Suprapubic skin (tissue), 4 donors: ENCODE measurements at regions not wholly inside any gene's neighbourhood (a gene's known extent, or its start where the extent isn't known, plus 50 kb on each side); places are given as distances from the start of the nearest gene placed in this dataset.

Source experiments
- DNase-seq, 2 donors: peaks; one replicate each; pipeline ENCODE4 v3.0.0-alpha.2; 2019; ENCODE audit warnings: low spot score in 2 of 2
- H3K27ac ChIP-seq: fragments of 200-600 bp; sonication (generic); one replicate; pipeline ENCODE4 v1.5.1; 2019
- H3K27me3 ChIP-seq: fragments of 200-600 bp; sonication (generic); one replicate; pipeline ENCODE4 v1.5.1; 2019
- H3K36me3 ChIP-seq: fragments of 200-600 bp; sonication (generic); one replicate; pipeline ENCODE4 v1.5.1; 2019
- H3K4me1 ChIP-seq: fragments of 200-600 bp; sonication (generic); one replicate; pipeline ENCODE4 v1.5.1; 2019
- H3K4me3 ChIP-seq: fragments of 200-600 bp; sonication (generic); one replicate; pipeline ENCODE4 v1.5.1; 2019; ENCODE audit warnings: mild to moderate bottlenecking
- H3K9me3 ChIP-seq: fragments of 200-600 bp; sonication (generic); one replicate; pipeline ENCODE4 v1.5.1; 2019
- EP300 ChIP-seq: sonication (generic); formaldehyde crosslinking; IDR thresholded peaks from one replicate; pipeline ENCODE4 v1.6.1; 2017; ENCODE audit warnings: antibody characterized with exemption
- POLR2A ChIP-seq, 2 donors: fragments of 450-650 bp; IDR thresholded peaks; one replicate each; pipeline ENCODE4 v1.6.1; 2017; ENCODE audit warnings: antibody characterized with exemption in 2 of 2, mild to moderate bottlenecking in 2 of 2, moderate library complexity in 2 of 2
- POLR2AphosphoS5 ChIP-seq, 3 donors: sonication (generic); formaldehyde crosslinking; IDR thresholded peaks; one replicate each; pipeline ENCODE4 v1.6.1; 2017; ENCODE audit warnings: antibody characterized with exemption in 3 of 3
- WGBS: methylation state at CpG from one replicate; pipeline ENCODE4 v1.1.5; 2018; 5-methylcytosine and 5-hydroxymethylcytosine counted together
- TF ChIP-seq, protein P1 (sequence below), 2 donors: fragments of 200-600 bp in 1 of 2; fragments of 450-650 bp in 1 of 2; sonication (generic) in 1 of 2; IDR thresholded peaks; one replicate each; pipeline ENCODE4 v1.5.1; 2016 to 2019; ENCODE audit warnings: antibody characterized with exemption in 2 of 2, mild to moderate bottlenecking in 1 of 2, moderate library complexity in 1 of 2

DNA sequence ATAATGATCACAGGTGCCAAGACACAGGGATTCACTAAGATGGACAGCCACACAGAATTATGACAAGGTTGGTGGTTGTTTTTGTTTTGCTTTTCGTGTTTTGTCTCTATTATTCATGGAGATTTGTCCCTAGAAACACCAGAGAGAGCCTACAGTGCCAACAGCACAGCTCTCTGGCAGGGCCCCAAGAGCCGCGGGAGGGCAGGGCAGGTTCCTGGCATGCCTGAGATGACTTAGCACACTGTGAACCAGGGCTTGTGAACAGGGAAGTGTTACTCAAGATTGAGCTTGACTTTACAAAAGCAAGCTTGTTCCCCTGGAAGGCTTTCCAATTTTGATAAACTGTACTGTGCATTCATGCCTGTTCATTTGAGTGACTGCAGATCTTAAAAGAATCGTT lies 437.4 kb upstream of the SALL3 start:
- 4% methylated on average over 4 of the region's 4 CpGs for WGBS
- Histone ChIP-seq H3K27ac (peak overlapping the region; percentile 59), H3K4me1 (peaks cover 14% of the 10 kb centered on the region), H3K27me3 (no peaks in the 10 kb centered on the region), H3K36me3 (no peaks in the 10 kb centered on the region), H3K9me3 (no peaks in the 10 kb centered on the region), H3K4me3 (no peak overlapping the region)
- no peak for TF ChIP-seq POLR2A (IDR thresholded peaks at IDR 0.05)
- no peak for TF ChIP-seq EP300
- TF ChIP-seq POLR2AphosphoS5 (IDR thresholded peaks at IDR 0.05): peak in 1 of 3 donors; percentile 12
- TF ChIP-seq, protein P1, sequence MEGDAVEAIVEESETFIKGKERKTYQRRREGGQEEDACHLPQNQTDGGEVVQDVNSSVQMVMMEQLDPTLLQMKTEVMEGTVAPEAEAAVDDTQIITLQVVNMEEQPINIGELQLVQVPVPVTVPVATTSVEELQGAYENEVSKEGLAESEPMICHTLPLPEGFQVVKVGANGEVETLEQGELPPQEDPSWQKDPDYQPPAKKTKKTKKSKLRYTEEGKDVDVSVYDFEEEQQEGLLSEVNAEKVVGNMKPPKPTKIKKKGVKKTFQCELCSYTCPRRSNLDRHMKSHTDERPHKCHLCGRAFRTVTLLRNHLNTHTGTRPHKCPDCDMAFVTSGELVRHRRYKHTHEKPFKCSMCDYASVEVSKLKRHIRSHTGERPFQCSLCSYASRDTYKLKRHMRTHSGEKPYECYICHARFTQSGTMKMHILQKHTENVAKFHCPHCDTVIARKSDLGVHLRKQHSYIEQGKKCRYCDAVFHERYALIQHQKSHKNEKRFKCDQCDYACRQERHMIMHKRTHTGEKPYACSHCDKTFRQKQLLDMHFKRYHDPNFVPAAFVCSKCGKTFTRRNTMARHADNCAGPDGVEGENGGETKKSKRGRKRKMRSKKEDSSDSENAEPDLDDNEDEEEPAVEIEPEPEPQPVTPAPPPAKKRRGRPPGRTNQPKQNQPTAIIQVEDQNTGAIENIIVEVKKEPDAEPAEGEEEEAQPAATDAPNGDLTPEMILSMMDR (IDR thresholded peaks at IDR 0.05): no peak
- DNase-seq: peak in 1 of 2 donors; percentile 79

DNA sequence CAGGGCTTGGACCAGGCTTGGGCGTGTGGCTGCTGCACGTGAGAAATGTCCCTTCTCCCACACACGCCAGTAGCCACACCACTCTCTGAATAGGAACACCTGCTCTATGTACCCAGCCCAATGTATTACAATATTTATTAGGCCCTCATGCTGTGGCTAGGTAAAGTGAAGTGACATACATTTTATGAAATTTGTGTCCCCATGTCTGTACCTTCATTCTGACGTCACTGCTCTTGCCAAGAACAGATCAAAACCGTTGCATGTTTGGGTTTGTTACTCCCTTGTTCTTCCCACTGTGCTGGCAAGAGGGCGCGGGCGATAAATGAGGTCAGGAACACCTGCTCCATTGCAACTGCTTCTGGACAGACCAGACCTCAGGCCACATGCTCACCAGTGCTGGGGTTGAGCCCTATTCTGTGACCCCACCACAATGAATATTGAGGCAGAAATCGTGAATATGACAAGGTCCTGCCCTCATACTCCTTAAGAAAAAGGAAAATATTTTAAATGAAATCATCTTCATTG lies 436.4 kb upstream of the SALL3 start:
- no peaks in the 10 kb centered on the region for H3K9me3 ChIP-seq
- no peaks in the 10 kb centered on the region for H3K36me3 ChIP-seq
- no peak overlapping the region for H3K4me3 ChIP-seq
- no peaks in the 10 kb centered on the region for H3K27me3 ChIP-seq
- peaks cover 14% of the 10 kb centered on the region for H3K4me1 ChIP-seq
- no peak for DNase-seq
- H3K27ac ChIP-seq: no peak overlapping the region
- TF ChIP-seq POLR2A (IDR thresholded peaks at IDR 0.05) (no peak), POLR2AphosphoS5 (IDR thresholded peaks at IDR 0.05) (no peak), EP300 (no peak)
- TF ChIP-seq, protein P1 (IDR thresholded peaks at IDR 0.05): no peak
- WGBS: 76% methylated on average over 8 of the region's 9 CpGs

DNA sequence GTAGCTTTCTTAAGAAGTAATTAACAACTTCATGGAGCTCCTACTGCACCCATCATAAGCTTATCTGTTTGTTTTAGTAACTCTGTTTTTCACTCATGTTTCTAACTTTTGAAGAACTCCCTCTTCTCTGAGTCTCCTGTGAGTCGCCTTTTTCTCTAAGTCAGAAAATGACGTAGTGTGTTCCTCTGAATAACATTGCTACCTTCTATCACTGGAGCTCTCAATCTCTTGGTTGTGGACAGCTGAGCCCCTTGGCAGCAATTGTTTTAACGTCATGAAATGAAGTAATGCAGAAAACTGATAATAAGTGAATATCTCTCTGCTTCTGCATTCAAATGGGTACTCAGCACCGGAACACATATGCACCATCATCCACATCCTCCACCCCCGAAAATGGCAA lies 433.3 kb upstream of the SALL3 start:
- TF ChIP-seq EP300 (no peak), POLR2AphosphoS5 (IDR thresholded peaks at IDR 0.05) (no peak), POLR2A (IDR thresholded peaks at IDR 0.05) (no peak)
- TF ChIP-seq, protein P1 (IDR thresholded peaks at IDR 0.05): no peak
- no peaks in the 10 kb centered on the region for H3K27me3 ChIP-seq

DNA sequence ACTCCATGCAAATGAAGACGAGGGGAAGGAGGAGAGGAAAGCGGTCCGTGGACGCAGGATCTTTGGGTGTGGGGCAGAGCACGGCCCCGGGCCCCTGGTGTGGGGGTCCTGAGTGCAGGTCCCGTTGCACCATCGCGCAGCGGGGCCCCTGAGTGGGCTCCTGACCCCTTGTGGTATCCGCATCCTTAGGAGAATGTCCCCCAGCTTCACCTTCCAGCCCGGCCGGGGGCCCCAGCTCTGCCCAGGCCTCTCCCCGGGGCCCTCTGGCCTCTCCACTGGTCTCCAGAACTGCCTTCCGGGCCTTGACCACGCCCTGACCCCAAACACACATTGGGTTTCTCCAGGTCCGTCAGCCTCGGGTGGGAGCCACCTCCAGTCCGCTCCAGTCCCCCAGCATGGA lies 431.8 kb upstream of the SALL3 start:
- no peak for TF ChIP-seq POLR2A (IDR thresholded peaks at IDR 0.05)
- TF ChIP-seq, protein P1 (IDR thresholded peaks at IDR 0.05): no peak
- DNase-seq: no peak
- Histone ChIP-seq H3K36me3 (no peaks in the 10 kb centered on the region), H3K4me3 (no peak overlapping the region), H3K27ac (no peak overlapping the region), H3K9me3 (no peaks in the 10 kb centered on the region), H3K27me3 (no peaks in the 10 kb centered on the region), H3K4me1 (peaks cover 3% of the 10 kb centered on the region)
- 93% methylated on average over 14 of the region's 19 CpGs for WGBS

More for the DNA sequence above, 433.3 kb upstream of the SALL3 start:
- no peak overlapping the region for H3K27ac ChIP-seq
- no peak for DNase-seq
- WGBS: 71% methylated on average over 5 of the region's 5 CpGs
- H3K36me3 ChIP-seq: no peaks in the 10 kb centered on the region
- no peak overlapping the region for H3K4me3 ChIP-seq
- no peaks in the 10 kb centered on the region for H3K9me3 ChIP-seq
- peaks cover 14% of the 10 kb centered on the region for H3K4me1 ChIP-seq

DNA sequence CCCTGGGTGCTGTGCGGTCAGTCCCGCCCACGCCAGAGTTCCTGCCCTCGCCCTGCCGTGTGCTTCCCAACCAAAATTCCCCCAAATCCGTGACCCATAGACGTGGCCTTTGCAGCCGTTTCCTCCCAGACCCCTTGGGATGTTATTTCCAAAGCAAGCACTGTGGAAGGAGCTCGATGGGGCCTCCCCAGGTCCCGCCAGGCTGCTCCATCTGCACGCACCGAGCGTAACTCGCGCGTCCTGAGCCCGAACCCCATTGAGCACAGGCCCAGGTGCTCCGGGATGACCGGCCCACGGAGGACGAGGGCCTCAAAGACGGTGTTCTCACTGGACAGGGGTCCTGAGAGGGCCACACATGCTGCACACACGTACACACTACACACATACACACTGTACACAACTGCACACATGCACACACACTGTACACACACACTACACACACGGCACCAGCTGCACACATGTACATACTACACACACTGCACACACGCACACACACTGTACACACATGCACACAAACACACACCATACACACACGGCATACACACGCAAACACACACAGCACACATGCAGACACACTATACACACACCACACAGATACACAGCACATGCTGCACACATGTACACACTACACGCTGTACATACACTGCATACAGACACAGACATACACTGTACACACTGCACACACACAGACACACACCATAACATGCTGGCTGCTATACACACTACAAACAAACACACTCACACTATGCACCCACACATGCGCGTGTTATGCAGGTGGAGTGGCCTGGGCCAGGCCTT lies 431.2 kb upstream of the SALL3 start:
- TF ChIP-seq, protein P1 (IDR thresholded peaks at IDR 0.05): no peak
- no peak for TF ChIP-seq POLR2A (IDR thresholded peaks at IDR 0.05)
- TF ChIP-seq EP300: no peak
- TF ChIP-seq POLR2AphosphoS5 (IDR thresholded peaks at IDR 0.05): no peak
- H3K4me1 ChIP-seq: no peaks in the 10 kb centered on the region
- no peaks in the 10 kb centered on the region for H3K36me3 ChIP-seq
- H3K27me3 ChIP-seq: no peaks in the 10 kb centered on the region
- no peak overlapping the region for H3K4me3 ChIP-seq
- no peaks in the 10 kb centered on the region for H3K9me3 ChIP-seq
- WGBS: 95% methylated on average over 8 of the region's 30 CpGs
- DNase-seq: no peak
- no peak overlapping the region for H3K27ac ChIP-seq
